ENCODE measurements at regions not wholly inside any gene's neighbourhood (a gene's known extent, or its start where the extent isn't known, plus 50 kb on each side); places are given as distances from the start of the nearest gene placed in this dataset.
"Not testable (repeated sequence)": the region's sequence is repeated elsewhere in the genome, so short reads cannot be mapped to it uniquely, and the experiment has no call there.

DNA sequence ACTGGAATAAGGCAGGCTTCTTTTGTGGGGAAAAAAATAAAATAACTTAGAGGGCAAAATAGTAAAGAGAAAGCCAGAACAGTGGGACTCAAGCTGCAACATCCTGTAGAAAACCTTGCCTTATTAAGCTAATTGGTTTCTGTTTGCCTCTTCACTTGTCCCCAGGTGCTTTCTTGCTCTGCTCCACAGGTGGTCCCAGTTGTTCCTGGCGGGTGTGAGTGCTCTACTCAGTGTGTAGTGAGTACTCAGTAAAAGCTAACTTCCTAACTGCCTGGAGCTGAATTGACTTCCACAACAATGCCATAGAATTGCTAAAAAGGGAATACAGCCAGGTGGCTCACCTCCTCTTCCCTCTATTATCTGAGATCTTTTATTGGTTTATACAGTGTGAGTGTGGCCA, 930.2 kb downstream of the C4orf33 start:
- DNase-seq, result no peak

DNA sequence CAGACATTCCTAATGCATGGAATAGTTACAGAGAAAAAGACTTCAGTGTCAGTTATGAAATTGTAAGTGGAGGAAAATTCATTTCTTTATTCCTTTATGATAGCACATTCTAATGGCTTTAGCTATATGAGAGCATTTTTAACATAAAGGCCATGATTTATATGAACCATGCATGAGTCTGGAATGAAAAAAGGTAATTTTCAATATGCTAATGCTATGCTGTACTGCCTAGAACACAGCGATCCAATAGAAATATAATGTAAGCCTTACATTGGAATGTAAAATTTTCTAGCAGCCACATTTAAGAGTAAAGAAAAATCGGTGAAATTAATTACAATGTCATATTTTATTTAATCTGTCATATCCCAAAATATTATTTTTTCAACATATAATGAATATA, 932.0 kb downstream of the C4orf33 start:
- no peak for DNase-seq

DNA sequence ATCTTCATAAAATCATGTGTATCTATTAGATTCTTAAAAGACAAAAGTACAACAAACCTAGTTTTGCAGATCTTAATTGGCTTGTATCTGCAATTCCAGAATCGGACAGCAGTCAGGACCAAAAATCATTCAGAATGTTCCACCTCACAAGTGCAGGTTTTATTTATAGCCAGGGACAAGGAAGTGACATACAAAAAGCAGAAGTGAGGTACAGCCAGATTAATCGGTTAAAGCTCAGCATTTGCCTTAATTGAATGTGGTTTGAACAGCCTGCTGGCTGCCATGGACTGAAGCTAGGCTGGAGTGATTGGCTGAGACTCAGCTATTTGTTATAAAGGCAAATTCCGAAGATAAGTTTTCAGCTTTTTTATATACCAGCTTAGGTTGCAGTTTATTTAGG, 932.6 kb downstream of the C4orf33 start:
- DNase-seq, result no peak

DNA sequence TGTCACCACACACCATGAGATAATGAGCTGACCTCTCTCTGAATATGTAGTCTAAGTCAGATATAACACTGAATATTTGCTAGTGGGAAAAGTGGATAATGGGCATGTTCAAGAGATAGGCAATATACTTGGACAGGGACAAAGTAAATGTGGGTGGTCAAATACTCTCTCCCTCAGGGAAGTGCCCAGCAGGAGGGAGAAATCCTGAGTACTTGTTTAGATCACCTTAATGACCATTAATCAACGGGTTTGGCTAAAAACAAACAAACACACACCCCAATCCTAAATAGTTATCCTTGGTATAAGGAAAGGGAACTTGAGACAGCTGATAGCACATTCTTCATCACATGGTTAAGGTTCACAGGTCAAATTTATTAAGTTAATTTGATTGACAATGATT, 933.5 kb downstream of the C4orf33 start:
- DNase-seq, result no peak

DNA sequence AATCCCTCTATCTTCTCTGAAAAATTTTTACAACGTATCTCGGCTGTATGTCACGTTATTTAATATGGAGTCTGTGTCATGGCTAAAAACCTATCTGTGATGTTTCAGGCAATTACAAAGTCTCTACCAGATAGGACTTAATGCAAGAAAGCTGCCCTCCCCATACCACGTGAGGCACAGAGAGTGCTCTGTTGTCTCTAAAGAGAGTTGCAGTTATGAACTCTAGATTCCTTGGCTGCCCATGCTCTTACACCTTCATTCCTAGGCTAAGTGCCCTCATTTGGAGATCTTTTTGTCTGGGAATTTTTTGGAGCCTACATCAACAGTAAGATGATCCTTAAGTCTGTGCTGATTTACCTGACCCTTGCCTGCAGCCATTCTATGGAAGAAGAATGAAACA, 935.9 kb downstream of the C4orf33 start:
- DNase-seq, result no peak

DNA sequence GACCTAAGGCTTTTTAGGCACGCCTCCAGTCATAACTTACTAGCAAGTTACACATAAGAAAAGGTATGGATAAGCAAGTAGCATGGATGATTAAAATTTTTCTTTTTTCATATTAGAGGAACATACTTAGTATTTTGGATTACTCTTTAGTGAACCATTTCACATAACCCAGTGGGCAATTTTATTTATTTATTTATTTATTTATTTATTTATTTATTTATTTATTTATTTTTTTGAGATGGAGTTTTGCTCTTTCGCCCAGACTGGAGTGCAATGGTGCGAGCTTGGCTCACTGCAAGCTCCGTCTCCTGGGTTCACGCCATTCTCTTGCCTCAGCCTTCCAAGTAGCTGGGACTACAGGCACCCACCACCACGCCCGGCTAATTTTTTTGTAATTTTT, 937.7 kb downstream of the C4orf33 start:
- DNase-seq, result not testable (repeated sequence)

DNA sequence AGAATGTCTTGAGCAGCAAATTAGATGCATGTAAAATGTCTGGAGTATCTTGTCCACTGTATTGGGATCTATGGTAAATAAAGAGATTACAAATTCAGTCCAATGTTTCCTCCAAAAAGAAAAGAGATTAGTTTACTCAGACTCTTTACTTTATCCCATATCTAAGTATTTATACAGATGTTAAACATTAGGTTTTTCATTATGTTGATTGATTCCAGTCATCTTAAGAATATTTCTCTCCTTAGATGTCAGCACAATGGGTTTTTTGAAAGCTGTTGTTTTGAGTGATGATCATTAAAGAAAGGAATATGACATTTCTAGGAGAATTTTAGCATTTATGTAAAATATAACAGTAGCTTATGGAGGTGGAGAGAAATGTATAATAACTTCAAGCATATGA, 938.9 kb downstream of the C4orf33 start:
- no peak for DNase-seq

DNA sequence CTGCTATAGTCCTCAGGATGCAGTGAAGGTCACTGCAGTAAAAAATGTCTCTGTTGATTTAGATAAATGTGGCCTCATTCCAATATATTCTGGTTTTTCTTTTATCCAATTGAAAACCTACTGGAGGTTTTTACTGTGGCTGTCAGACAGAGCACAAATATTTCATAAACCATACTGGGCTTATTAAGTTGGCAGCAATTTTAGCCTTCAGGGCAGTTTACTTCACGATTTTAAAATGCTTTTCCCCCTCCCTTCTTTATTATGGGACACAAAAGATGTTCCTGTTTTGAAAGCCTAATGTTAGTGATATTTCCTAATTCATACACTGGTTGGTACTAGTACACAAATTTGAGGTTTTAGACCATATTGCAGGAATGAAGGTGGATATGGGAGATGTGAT, 939.4 kb downstream of the C4orf33 start:
- no peak for DNase-seq

DNA sequence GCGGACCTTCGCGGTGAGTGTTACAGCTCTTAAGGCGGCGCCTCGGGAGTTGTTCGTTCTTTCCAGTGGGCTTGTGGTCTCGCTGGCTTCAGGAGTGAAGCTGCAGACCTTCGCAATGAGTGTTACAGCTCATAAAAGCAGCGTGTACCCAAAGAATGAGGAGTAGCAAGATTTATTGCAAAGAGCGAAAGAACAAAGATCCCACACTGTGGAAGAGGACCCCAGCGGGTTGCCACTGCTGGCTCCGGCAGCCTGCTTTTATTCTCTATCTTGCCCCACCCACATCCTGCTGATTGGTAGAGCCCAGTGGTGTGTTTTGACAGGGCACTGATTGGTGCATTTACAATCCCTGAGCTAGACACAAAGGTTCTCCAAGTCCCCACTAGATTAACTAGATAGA, 941.9 kb downstream of the C4orf33 start:
- DNase-seq, result not testable (repeated sequence)

DNA sequence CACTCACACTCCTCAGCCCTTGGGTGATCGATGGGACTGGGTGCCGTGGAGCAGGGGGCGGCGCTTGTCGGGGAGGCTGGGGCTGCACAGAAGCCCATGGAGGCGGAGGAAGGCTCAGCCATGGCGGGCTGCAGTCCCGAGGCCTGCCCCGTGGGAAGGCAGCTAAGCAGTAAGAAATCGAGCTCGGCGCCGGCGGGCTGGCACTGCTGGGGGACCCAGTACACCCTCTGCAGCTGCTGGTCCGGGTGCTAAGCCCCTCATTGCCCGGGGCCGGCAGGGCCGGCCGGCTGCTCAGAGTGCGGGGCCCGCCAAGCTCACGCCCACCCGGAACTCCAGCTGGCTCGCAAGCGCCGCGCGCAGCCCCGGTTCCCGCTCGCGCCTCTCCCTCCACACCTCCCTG, 942.6 kb downstream of the C4orf33 start:
- DNase-seq, result not testable (repeated sequence)

DNA sequence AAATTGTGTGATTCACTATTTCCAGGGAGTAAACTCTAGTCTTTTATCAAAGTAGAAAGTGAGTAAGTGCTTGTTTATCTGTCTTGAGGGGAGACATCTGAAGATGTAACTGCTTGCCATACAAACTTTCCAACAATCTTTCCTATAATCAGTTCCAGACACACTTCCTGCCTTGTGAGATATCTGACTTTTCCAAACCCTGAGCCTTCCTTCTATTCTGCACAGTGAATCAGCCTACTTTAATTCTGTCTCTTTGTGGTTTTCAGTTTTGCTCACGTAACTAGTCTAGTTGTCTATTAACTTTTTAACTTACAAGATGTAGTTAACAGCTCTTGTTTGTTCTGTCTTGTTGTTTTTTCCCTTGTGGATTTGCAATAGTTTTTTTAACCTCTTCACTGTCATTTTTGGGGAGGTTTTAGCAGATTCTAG, 947.8 kb downstream of the C4orf33 start:
- no peak for DNase-seq

DNA sequence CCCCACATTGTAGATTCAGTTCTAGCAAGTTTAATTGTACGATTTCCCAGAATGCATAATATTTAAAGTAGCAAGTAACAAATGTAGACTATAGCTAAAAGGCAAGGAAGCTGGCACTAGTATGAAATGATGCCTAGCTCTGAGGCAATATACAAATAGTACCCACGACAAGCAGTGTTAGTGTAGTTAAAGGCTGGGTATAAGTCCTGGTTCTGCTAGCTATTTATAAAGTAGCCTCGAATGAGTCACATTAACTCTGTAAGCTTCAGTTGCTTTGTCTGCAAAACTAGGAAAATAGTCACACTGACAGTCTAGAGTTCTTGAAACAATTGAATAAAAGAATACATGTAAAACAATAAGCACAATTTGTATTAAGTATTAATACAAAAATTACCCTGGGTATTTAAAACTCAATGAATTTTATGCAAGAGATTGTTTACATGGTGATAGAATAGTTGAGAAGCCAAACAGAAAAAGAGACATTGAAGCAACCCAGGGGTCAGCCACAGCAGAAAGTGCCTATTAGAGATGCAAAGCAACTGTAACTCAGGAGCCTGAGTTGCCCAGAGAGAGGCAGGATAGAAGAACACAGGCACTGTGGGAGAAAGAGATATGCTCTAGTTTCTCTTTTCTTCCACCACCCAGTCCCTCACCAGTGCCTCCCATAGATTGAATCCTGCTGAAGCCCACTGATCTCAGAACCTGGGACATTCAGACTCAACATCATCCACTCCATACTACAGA, 949.0 kb downstream of the C4orf33 start:
- DNase-seq, result no peak

DNA sequence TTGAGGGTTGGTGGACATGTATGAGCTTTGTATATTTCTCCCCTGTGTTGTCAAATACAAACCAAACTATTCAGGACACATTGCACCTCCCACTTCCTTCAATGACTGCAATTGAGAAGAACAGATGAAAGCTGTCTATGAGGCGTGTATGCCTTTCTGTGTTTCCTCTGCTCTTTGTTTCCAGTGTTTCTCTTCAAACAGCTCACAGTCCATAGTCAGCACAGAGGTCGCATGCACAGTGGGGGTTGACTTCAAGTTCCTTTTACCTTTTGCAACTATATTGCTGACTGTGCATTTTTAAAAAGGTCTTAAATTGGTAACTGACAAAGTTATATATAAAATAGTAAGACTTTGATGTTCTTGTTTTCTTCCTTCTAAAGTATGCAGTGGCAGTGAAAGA, 957.8 kb downstream of the C4orf33 start:
- DNase-seq, result no peak

DNA sequence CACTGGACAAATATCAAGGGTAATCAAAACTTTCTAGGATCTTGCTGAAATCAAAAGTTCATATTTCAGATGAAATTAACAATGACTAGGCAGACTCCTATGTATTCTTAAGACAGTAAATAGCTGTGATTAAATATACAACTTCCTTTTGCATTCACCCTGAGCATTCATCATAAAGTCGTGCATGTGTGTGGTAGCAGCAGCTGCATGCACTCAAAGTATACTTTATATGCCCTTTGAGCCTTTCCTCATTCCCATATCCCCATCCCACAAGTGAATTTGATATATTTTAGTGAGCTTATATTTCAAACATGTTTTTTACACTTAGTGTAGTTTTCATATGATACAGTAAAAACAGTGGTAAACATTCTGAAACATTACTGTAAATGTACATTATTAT, 959.0 kb downstream of the C4orf33 start:
- no peak for DNase-seq

DNA sequence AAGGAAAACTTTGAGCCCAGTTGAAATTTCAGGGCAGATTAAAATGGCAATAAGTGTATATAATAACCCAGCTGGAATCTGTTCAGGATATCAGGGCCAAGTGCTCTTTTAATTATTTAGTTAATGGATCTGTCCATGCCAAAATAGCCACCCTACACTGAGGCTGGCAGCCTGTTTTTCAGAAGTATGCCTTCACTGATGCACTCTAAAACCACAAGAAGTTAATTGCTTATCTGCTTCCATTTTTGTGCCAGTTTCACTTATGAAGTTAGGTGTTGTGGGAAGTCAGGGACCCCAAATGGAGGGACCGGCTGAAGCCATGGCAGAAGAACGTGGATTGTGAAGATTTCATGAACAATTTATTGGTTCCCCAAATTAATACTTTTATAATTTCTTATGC, 960.3 kb downstream of the C4orf33 start:
- DNase-seq, result no peak

DNA sequence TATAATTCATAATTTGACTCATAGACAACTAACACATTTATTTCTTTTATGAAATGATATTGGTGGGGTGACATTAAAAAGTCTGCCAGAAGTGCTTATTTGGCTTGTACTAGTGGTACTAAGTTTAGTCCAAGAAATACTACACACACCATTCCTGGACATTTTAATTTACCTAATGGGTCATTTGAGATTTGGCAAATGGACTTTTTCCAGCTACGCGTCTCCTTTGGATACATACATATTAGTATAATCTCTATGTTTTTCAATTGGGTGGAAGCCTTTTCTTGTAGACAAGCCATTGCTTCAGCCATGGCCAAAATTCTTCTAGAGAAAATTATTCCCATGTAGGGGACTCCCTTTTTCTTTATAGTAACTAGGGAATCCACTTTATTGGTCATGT, 968.5 kb downstream of the C4orf33 start:
- DNase-seq, result no peak

DNA sequence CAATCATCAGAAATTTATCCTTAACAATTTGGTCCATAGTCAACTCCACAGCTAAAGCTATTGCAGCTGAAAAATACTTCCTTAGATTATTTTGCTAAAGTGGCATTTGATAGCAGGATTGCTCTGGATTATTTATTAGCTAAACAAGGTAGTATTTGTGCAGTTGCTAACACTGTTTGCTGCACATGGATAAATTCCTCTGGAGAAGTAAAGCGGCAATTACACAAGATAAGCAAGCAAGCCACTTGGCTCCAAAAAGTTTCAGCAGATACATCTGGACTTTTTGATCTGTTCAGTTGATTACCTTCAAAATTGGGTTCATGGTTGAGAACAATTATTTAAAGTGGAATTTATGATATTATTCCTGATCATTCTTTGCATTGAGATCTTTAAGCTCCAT, 971.5 kb downstream of the C4orf33 start:
- no peak for DNase-seq

DNA sequence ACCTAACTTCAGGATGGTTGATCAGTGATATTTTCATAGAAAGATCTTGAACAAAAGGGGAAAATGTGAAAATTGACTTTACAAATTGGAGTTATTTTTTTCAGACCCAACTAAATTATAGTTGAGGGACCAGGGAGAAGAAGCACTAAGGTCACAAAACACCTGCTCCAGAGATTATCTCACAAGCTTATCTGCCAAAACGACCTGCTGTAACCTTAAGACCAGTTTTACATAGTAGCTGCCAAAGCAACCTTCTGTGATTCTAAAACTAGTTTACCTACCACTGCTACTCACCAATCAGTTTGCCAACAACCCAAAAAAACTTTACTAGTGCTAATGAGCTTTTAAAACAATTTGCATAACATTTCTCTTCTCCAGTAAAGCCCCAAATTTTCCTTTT, 972.1 kb downstream of the C4orf33 start:
- DNase-seq, result no peak

DNA sequence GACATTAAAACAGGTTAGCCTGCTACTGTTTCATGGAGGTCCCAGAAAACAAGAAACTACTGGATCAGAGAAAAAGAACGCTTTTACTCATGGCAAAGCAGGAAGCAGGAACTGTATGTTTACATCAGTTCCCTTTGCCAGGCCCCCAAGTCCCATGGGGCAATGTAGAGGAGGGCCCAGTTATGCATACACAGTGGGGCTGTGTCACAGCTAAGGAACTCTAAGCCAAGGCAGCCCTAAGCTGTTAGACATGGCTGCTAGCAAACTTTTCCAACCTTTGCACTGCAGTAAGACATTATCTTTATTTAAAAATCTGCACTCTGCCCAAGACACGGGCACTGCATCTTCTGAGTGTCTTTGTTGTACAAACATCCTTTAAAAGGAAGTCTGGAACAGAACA, 975.8 kb downstream of the C4orf33 start:
- no peak for DNase-seq

DNA sequence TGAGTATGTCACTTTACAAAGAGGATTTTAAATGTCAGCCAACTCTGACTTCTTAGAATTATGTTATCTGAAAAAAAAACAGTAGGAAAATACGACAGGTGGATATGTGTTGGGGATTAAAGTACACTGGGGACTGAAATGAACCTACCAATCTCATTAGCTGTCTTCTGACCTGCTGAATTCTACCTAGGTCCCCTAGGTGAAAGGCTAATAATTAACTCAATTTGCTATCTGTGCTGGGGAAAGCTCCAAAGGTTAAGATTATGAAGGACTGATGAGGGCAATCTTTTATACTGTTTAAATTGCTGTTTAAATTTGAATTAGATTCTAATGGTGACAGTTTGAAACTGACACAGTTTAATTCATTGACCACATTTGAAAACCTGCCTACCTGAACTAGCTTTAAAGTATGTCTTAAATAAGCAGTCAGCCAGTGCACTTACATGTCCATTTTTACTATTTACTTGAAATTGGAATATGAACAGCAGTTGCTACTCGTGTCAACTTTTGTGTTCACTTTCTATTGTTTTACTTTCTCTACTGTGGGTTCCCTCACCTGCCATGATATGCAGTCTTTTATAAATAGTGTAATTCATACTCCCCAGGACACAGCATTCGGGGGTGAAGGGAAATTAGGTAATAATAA, 977.3 kb downstream of the C4orf33 start:
- no peak for DNase-seq

DNA sequence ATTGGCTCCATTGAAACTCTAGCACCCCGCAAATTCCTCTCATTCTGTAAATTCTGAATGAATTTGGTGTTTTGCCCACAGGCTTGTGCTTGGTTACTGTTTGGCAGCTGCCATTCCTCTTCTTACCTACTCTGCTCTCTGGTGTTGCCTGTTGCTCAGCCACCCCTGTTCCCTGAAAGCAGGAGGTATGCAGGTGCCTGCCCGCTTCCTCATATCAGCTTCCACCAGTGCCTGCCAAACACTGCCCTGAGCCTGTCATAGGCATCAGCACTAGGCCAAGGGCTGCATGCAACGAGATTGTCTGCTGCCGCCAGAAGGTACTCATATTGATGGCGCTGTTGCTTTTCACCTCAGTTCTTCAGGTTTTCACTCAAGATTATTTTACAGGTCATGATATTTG, 978.1 kb downstream of the C4orf33 start:
- no peak for DNase-seq

DNA sequence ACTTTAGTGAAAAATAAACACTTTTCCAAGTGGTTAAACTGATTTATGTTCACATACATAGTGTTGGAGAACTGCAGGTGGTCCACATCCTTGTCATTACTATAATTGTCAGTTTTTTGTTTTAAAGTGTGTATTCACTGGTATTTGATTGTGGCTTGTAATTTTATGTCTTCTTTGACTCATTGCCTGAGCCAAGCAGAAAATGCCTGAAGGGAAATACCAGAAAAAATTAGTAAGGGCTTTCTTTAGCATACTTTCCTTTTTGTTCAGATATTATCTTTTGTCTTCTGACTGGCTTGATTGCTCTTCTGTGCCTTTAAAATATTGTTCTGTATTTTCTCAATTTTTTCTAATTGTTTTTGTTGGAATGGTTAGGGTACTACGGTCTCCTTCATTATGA, 981.3 kb downstream of the C4orf33 start:
- DNase-seq, result no peak

DNA sequence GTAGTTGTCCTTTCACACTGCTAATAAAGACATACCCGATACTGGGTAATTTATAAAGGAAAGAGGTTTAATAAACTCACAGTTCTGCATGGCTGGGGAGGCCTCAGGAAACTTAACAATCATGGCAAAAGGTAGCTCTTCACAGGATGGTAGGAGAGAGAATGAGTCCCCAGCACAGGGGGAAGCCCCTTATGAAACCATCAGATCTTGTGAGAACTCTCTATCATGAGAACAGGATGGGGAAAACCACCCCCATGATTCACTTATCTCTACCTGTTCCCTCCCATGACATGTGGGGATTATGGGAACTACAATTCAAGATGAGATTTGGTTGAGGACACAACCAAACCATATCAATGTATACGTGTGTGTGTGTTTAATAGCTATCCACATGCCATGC, 983.1 kb downstream of the C4orf33 start:
- DNase-seq, result not testable (repeated sequence)

DNA sequence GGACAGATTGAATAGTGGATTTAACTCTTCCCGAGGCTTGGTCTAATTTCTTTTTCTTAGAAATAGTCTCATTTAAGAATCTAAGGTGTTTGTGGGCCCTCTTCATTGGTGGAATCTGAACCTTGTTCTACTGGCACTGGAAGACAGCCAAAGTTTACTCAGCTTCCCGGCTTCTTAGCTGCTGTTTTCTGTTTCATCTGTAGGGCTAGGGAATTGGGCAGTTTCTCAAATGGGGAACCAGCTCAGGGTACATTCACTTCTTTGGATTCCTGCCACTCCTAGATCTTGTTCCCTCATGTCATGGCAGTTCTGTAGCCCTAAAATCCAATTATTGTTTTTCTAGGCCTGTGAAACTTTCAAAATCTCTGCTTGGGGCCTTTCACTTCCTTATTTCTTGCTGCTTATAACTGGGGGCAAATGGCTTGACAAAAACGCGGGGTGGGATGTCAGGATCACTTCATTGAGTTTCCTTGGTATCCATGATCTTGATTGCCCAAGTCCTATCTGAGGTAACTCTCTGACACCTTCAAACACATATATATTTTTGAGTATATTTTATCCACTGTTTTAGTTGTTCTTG, 985.0 kb downstream of the C4orf33 start:
- DNase-seq, result no peak

DNA sequence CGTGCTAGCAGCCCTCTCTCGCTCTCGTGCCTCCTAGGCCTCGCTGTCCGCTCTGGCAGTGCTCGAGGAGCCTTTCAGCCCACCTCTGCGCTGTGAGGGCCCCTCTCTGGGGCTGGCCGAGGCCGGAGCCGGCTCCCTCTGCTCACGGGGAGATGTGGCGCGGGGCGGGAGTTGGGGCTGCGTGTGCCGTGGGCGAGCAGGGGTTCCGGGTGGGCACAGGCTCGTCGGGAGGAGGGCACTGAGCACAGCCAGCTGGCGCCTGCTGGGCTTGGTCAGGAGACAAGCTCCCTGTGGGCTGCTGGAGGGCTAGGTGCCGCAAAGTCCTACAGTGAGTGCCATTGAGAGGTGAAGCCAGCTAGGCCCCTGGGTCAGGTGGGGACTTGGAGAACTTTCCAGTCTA, 994.5 kb downstream of the C4orf33 start:
- no peak for DNase-seq

All from activated CD4-positive, alpha-beta T cell treated with anti-CD3 and anti-CD28 coated beads, Interleukin-2, amount 50 U/mL, for 16 hours (primary cell).